Bronchial epithelial cell (primary cell): ENCODE measurements at regions not wholly inside any gene's neighbourhood (a gene's known extent, or its start where the extent isn't known, plus 50 kb on each side); places are given as distances from the start of the nearest gene placed in this dataset.

ENCODE experiments used
- DNase-seq: peaks from one replicate; pipeline ENCODE4 v3.0.0-alpha.2; 2010; ENCODE audit warnings: low read depth
- FAIRE-seq: peaks from 2 replicates; lab custom pipeline; 2011; peaks lifted over from hg19 to GRCh38; lab: Jason Lieb, UNC
- H3K27me3 ChIP-seq: 2 replicates; pipeline ENCODE4 v1.5.1; 2011; ENCODE audit warnings: low read length; ENCODE audit not compliant: control insufficient read depth, insufficient read depth
- H3K36me3 ChIP-seq: 2 replicates; pipeline ENCODE4 v1.5.1; 2011; ENCODE audit warnings: low read length; ENCODE audit not compliant: control insufficient read depth, insufficient read depth
- H3K4me3 ChIP-seq: 2 replicates; pipeline ENCODE4 v1.5.1; 2011; ENCODE audit warnings: mild to moderate bottlenecking, low read depth, low read length, control low read depth
- TF ChIP-seq, protein P1 (sequence below): IDR thresholded peaks from 2 replicates; pipeline ENCODE4 v1.5.1; 2011; ENCODE audit warnings: mild to moderate bottlenecking, moderate library complexity, low read length, control low read depth, inconsistent platforms; ENCODE audit not compliant: insufficient read depth, severe bottlenecking

GRCh38 chr1:168482106-168482505, 61.7 kb downstream of the XCL2 start:
- TF ChIP-seq, protein P1, sequence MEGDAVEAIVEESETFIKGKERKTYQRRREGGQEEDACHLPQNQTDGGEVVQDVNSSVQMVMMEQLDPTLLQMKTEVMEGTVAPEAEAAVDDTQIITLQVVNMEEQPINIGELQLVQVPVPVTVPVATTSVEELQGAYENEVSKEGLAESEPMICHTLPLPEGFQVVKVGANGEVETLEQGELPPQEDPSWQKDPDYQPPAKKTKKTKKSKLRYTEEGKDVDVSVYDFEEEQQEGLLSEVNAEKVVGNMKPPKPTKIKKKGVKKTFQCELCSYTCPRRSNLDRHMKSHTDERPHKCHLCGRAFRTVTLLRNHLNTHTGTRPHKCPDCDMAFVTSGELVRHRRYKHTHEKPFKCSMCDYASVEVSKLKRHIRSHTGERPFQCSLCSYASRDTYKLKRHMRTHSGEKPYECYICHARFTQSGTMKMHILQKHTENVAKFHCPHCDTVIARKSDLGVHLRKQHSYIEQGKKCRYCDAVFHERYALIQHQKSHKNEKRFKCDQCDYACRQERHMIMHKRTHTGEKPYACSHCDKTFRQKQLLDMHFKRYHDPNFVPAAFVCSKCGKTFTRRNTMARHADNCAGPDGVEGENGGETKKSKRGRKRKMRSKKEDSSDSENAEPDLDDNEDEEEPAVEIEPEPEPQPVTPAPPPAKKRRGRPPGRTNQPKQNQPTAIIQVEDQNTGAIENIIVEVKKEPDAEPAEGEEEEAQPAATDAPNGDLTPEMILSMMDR: no peak
- no peak overlapping the region for H3K4me3 ChIP-seq
- no peak for DNase-seq
- H3K36me3 ChIP-seq: no peaks in the 10 kb centered on the region
- no peaks in the 10 kb centered on the region for H3K27me3 ChIP-seq
- no peak for FAIRE-seq

DNA sequence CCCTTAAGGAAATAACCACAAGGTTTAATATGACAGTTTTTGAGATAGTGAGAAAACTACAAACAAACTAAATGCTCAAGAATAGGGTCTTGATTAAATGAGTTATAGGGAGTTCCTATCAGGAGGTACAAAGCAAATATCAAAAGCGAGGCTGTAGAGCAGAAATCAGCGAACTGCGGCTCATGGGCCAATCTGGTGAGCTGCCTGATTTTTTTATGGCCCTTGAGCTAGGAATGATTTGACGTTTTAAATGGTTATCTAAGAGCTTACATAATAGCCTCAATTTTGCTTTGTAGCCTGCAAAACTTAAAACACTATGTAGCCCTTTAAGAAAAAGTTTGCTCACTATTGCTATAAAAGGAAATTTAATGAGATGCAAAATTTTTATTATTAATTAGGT, 62.2 kb downstream of the XCL2 start:
- TF ChIP-seq, protein P1: no peak
- DNase-seq: no peak
- no peak for FAIRE-seq
- Histone ChIP-seq H3K4me3 (no peak overlapping the region), H3K36me3 (no peaks in the 10 kb centered on the region), H3K27me3 (no peaks in the 10 kb centered on the region)

- TF ChIP-seq, protein P1: no peak
- H3K27me3 ChIP-seq: no peaks in the 10 kb centered on the region
- DNase-seq (no peak), FAIRE-seq (no peak)
- H3K4me3 ChIP-seq: no peak overlapping the region
- H3K36me3 ChIP-seq: no peaks in the 10 kb centered on the region
Measured at GRCh38 chr1:168480997-168481396, 62.8 kb downstream of the XCL2 start.

GRCh38 chr1:168477792-168478191, 66.0 kb downstream of the XCL2 start:
- H3K36me3 ChIP-seq: no peaks in the 10 kb centered on the region
- TF ChIP-seq, protein P1: no peak
- FAIRE-seq: no peak
- no peak overlapping the region for H3K4me3 ChIP-seq
- no peak for DNase-seq
- H3K27me3 ChIP-seq: no peaks in the 10 kb centered on the region

- FAIRE-seq (peak; percentile 98), DNase-seq (peak; percentile 94)
- Histone ChIP-seq H3K36me3 (no peaks in the 10 kb centered on the region), H3K4me3 (no peak overlapping the region), H3K27me3 (no peaks in the 10 kb centered on the region)
- TF ChIP-seq, protein P1: no peak
Measured at GRCh38 chr1:168476588-168477385, 67.0 kb downstream of the XCL2 start.
